LNCAP (cell line): ENCODE measurements at regions not wholly inside any gene's neighbourhood (a gene's known extent, or its start where the extent isn't known, plus 50 kb on each side); places are given as distances from the start of the nearest gene placed in this dataset.

Experiments used
- CTCF ChIP-seq: fragments of 450-650 bp; IDR thresholded peaks from 2 replicates; pipeline ENCODE4 v1.5.1; 2017; ENCODE audit warnings: mild to moderate bottlenecking

DNA sequence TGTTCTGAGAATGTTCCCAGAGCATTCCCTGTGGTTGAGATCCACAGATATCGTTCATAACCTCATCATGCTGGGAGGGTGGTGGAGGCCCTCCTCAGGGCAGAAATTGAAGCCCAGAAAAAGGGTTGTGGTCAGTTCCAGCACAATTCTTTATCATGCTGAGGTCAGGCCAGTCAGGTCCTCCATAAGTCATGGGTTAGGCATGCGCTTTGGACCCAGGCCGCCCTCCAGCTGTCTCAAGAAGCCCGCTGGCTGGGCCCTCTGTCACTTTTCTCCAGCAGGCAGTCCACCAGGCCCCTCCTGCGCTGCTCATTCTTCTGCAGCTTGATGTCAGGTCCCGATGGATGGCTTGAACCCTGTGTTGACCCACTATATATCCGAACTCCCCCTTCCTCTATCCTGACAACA, 151.1 kb upstream of the NT5C1B start:
- TF ChIP-seq CTCF = no peak

DNA sequence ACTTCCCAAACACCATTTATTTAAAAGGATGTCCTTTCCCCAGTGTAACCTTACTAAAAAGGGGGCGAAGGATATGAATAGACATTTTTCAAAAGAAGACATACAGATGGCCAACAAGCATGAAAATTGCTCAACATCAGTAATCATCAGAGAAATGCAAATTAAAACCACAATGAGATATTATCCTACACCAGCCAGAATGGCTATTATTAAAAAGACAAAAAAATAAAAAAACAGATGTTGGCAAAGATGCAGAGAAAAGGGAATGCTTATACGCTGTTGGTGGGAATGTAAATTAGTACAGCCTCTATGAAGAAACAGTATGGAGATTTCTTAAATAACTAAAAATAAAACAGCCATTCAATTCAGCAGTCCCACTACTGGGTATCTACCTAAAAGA, 142.3 kb upstream of the NT5C1B start:
- no peak for TF ChIP-seq CTCF

DNA sequence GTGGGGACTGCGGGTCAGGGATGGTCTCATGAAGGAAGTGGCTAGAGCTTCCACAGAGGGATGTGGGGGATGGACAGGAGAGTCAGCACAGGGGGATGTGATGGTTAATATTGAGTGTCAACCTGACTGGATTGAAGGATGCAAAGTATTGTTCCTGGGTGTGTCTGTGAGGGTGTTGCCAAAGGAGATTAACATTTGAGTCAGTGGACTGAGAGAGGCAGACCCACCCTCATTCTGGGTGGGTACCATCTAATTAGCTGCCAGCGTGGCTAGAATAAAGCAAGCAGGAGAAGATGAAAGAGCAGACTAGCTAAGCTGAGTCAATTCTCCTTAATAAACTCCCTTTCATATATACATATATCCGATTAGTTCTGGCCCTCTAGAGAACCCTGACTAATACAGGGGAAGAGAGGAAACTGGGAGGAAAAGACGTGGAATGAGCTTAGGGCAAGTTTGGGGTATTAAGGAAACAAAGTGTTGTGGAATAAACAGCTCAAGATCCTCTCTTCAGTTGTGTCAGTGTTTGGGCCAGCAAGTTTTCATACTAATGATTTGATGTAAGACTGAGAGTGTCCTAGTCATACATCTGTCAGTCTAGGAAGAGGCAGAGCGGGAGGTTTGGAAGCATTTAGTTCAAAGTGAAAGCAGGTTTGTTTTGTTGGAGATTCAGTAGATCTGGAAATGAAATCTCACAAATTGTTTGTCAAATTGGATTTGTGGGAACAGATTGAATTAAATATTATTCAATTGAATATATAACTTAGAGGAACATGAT, 135.2 kb upstream of the NT5C1B start:
- no peak for TF ChIP-seq CTCF

GRCh38 chr2:18723219-18723618, 133.8 kb upstream of the NT5C1B start:
- TF ChIP-seq CTCF = no peak

DNA sequence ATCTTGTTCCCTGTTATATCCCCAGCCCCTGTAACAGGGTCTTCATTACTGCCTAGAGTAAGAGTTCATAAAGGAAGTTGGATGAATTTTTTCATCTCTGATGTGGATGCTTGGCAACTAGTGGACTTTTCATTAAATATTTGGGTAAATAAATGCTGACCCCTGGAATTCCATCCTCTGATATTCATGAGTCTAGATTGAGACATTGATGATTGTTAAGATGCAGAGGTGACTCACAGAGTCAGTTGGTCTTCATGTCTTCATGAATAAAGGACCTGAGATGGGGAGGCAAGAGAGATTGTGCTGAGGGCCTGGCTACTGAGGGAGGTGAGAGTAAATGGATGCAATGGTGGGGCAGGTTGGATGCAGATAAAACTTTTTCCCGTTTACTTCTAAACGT, 132.7 kb upstream of the NT5C1B start:
- TF ChIP-seq CTCF = no peak

DNA sequence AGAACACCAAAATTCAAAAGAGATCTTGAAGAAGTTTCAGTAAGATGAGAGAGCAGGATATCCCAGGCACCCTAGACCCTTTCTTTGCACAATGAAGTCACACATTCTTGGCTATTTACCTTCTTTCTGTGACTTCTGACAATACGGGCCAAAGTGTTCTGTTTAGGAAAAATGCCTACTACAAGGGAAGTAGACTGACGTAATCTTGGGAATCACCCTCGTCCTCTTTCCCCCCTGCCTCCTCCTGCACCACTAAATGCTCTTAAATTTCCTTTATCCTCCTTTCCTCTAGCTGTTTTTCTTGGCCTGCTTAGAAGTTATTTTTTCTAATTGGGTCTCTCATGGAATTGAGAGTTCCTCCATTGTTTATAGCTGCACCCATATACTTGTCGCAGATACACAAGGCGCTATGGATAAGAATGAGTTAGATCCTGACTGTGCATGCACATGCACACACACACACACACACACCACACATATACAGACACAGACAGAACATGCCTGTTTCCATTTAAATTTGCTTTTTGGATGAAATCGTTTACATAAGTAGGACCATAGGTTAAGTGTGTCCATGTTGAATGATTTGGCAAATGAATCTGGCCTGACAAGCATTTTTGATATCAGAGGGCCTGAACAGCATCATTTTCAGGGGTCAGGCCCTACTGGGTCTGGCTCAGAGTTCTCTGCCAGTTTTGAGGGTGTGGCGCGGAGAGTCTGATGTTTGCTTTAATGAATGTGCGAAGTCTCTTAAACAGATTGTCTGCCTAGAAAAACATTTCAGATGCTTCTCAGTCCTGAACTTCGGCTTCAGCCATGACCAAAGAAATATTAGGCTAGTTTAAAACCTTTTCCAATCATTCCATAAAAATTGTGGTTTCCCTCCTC, 131.9 kb upstream of the NT5C1B start:
- TF ChIP-seq CTCF = no peak

GRCh38 chr2:18719978-18720775, 130.8 kb upstream of the NT5C1B start:
- no peak for TF ChIP-seq CTCF
